ENCODE measurements at regions not wholly inside any gene's neighbourhood (a gene's known extent, or its start where the extent isn't known, plus 50 kb on each side); places are given as distances from the start of the nearest gene placed in this dataset.
"Not testable (repeated sequence)": the region's sequence is repeated elsewhere in the genome, so short reads cannot be mapped to it uniquely, and the experiment has no call there.

DNA sequence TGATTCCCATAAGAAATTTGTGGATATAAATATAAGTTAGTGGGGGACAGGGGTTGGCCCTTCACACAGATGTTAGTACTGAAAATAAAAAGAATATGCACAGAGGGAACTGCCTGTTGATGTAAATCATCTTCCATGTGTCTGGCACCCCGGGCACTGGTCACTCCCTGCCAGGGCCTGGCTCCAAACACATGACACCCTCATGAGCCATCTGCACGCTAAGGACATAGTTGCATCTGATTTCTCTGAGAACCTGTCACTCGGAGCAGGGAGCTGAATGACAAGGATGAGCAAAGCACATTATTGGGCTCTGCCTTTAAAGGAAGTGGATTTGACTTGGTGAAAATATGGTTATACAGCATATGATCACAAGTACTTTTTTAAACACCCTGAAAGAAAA lies 66.2 kb upstream of the TSC22D2 start:
- Mint-ChIP-seq H3K4me1 (ENCODE audit: low read depth) (no peaks in the 10 kb centered on the region), H3K27me3 (ENCODE audit: insufficient read depth) (peaks cover 25% of the 10 kb centered on the region), H3K4me3 (no peak overlapping the region), H3K27ac (no peak overlapping the region), H3K36me3 (ENCODE audit: low read depth) (no peaks in the 10 kb centered on the region), H3K9me3 (no peaks in the 10 kb centered on the region)
- DNase-seq (ENCODE audit: low spot score) = no peak
- intact Hi-C loops (cut with micrococcal nuclease) = no loop called here

GRCh38 chr3:150336363-150336762 lies 71.7 kb upstream of the TSC22D2 start:
- H3K27ac Mint-ChIP-seq; H3K9me3 Mint-ChIP-seq; H3K4me3 Mint-ChIP-seq; intact Hi-C loops (cut with micrococcal nuclease); H3K4me1 Mint-ChIP-seq (ENCODE audit: low read depth); DNase-seq (ENCODE audit: low spot score); H3K36me3 Mint-ChIP-seq (ENCODE audit: low read depth): not testable (repeated sequence)
- H3K27me3 Mint-ChIP-seq (ENCODE audit: insufficient read depth) = peaks cover 23% of the 10 kb centered on the region

DNA sequence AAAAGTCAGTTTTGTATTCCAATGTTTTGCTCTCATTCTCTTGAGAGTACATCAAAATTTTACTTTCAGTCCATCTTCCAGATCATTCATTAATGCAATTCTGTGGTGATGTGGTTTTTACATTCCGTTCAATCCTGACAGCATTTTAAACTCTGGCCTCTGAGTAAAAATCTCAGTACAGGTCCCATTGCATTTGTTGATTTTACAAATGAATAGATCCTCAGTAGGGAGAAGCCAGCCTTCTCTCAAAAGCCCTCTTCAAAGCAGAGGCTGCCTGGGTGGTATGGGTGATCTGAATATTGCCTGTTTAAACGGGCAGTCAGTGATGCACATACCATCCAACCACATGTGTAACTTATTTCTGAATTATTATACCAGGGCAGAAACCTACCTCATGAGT lies 72.5 kb upstream of the TSC22D2 start:
- Mint-ChIP-seq H3K27me3 (ENCODE audit: insufficient read depth) (peaks cover 23% of the 10 kb centered on the region), H3K4me3 (no peak overlapping the region), H3K4me1 (ENCODE audit: low read depth) (no peaks in the 10 kb centered on the region), H3K9me3 (no peaks in the 10 kb centered on the region), H3K36me3 (ENCODE audit: low read depth) (no peaks in the 10 kb centered on the region), H3K27ac (no peak overlapping the region)
- intact Hi-C loops (cut with micrococcal nuclease) = no loop called here
- DNase-seq (ENCODE audit: low spot score) = no peak

GRCh38 chr3:150334974-150335373 lies 73.1 kb upstream of the TSC22D2 start:
- Mint-ChIP-seq H3K27me3 (ENCODE audit: insufficient read depth) (peaks cover 22% of the 10 kb centered on the region), H3K9me3 (no peaks in the 10 kb centered on the region), H3K27ac (no peak overlapping the region), H3K4me1 (ENCODE audit: low read depth) (no peaks in the 10 kb centered on the region), H3K36me3 (ENCODE audit: low read depth) (no peaks in the 10 kb centered on the region), H3K4me3 (no peak overlapping the region)
- intact Hi-C loops (cut with micrococcal nuclease) = no loop called here
- no peak for DNase-seq (ENCODE audit: low spot score)

DNA sequence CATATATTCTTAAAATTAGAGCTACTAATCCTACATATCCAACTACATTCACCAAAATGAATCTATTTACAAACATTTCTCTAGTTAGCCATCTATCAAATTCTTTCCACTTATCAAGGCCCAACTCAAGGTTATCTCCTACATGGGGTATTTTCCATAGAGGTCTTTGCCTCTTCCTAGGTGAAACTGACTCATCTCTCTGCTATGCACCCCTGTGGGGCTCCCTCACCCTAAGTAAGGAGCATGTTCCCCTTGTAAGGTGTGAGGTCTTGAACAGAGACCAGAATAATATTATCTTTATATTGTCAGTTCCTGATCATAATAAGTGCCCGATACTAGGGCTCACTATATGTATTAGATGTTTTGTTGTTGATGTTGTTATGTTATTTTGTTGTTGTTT lies 74.6 kb upstream of the TSC22D2 start:
- Mint-ChIP-seq H3K9me3 (no peaks in the 10 kb centered on the region), H3K27me3 (ENCODE audit: insufficient read depth) (peaks cover 10% of the 10 kb centered on the region), H3K27ac (no peak overlapping the region), H3K36me3 (ENCODE audit: low read depth) (no peaks in the 10 kb centered on the region), H3K4me1 (ENCODE audit: low read depth) (no peaks in the 10 kb centered on the region), H3K4me3 (no peak overlapping the region)
- no peak for DNase-seq (ENCODE audit: low spot score)
- intact Hi-C loops (cut with micrococcal nuclease) = no loop called here

- Mint-ChIP-seq H3K36me3 (ENCODE audit: low read depth) (no peaks in the 10 kb centered on the region), H3K9me3 (no peaks in the 10 kb centered on the region), H3K27ac (no peak overlapping the region), H3K27me3 (ENCODE audit: insufficient read depth) (peaks cover 4% of the 10 kb centered on the region), H3K4me1 (ENCODE audit: low read depth) (no peaks in the 10 kb centered on the region), H3K4me3 (no peak overlapping the region)
- intact Hi-C loops (cut with micrococcal nuclease) = no loop called here
- DNase-seq (ENCODE audit: low spot score) = no peak
Measured at GRCh38 chr3:150331978-150332568, 76.0 kb upstream of the TSC22D2 start.

- intact Hi-C loops (cut with micrococcal nuclease) = no loop called here
- H3K36me3 Mint-ChIP-seq (ENCODE audit: low read depth) = no peaks in the 10 kb centered on the region
Measured at GRCh38 chr3:150330872-150331271, 77.2 kb upstream of the TSC22D2 start.

DNA sequence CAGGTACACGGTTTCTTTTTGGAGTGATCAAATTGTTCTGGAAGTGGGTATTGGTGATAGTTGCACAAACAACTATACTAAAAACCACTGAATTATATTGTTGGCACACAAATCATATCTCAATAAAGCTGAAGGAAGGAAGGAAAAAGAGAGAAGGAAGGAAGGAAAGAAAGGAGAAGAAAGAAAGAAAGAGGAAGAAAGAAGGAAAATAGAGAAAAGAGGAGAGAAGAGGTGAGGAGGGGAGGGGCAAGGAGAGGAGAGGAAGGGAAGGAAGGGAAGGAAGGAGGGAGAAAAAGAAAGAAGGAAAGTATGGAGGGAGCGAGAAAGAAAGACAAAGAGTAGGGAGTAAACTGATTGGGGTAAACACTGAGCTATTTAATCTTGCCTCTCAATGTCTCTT lies 77.9 kb upstream of the TSC22D2 start:
- DNase-seq (ENCODE audit: low spot score) = no peak
- intact Hi-C loops (cut with micrococcal nuclease) = no loop called here
- H3K27ac Mint-ChIP-seq = no peak overlapping the region
- H3K4me1 Mint-ChIP-seq (ENCODE audit: low read depth) = no peaks in the 10 kb centered on the region
- H3K36me3 Mint-ChIP-seq (ENCODE audit: low read depth) = no peaks in the 10 kb centered on the region
- H3K27me3 Mint-ChIP-seq (ENCODE audit: insufficient read depth) = peaks cover 2% of the 10 kb centered on the region
- no peaks in the 10 kb centered on the region for H3K9me3 Mint-ChIP-seq
- H3K4me3 Mint-ChIP-seq = no peak overlapping the region

More at GRCh38 chr3:150330872-150331271, 77.2 kb upstream of the TSC22D2 start:
- Mint-ChIP-seq H3K27me3 (ENCODE audit: insufficient read depth) (peaks cover 2% of the 10 kb centered on the region), H3K9me3 (no peaks in the 10 kb centered on the region), H3K4me3 (no peak overlapping the region), H3K27ac (no peak overlapping the region), H3K4me1 (ENCODE audit: low read depth) (no peaks in the 10 kb centered on the region)
- DNase-seq (ENCODE audit: low spot score) = no peak

GRCh38 chr3:150329408-150329807 lies 78.7 kb upstream of the TSC22D2 start:
- H3K36me3 Mint-ChIP-seq (ENCODE audit: low read depth) = no peaks in the 10 kb centered on the region
- no peak for DNase-seq (ENCODE audit: low spot score)

GRCh38 chr3:150328654-150329040 lies 79.5 kb upstream of the TSC22D2 start:
- H3K4me1 Mint-ChIP-seq (ENCODE audit: low read depth) = no peaks in the 10 kb centered on the region
- H3K36me3 Mint-ChIP-seq (ENCODE audit: low read depth) = no peaks in the 10 kb centered on the region
- intact Hi-C loops (cut with micrococcal nuclease) = no loop called here
- no peaks in the 10 kb centered on the region for H3K9me3 Mint-ChIP-seq
- DNase-seq (ENCODE audit: low spot score) = no peak
- no peak overlapping the region for H3K4me3 Mint-ChIP-seq
- H3K27ac Mint-ChIP-seq = no peak overlapping the region
- H3K27me3 Mint-ChIP-seq (ENCODE audit: insufficient read depth) = peaks cover 2% of the 10 kb centered on the region

More at GRCh38 chr3:150329408-150329807, 78.7 kb upstream of the TSC22D2 start:
- no peaks in the 10 kb centered on the region for H3K9me3 Mint-ChIP-seq
- intact Hi-C loops (cut with micrococcal nuclease) = no loop called here
- H3K4me1 Mint-ChIP-seq (ENCODE audit: low read depth) = no peaks in the 10 kb centered on the region
- H3K27me3 Mint-ChIP-seq (ENCODE audit: insufficient read depth) = peaks cover 2% of the 10 kb centered on the region
- no peak overlapping the region for H3K4me3 Mint-ChIP-seq
- no peak overlapping the region for H3K27ac Mint-ChIP-seq

DNA sequence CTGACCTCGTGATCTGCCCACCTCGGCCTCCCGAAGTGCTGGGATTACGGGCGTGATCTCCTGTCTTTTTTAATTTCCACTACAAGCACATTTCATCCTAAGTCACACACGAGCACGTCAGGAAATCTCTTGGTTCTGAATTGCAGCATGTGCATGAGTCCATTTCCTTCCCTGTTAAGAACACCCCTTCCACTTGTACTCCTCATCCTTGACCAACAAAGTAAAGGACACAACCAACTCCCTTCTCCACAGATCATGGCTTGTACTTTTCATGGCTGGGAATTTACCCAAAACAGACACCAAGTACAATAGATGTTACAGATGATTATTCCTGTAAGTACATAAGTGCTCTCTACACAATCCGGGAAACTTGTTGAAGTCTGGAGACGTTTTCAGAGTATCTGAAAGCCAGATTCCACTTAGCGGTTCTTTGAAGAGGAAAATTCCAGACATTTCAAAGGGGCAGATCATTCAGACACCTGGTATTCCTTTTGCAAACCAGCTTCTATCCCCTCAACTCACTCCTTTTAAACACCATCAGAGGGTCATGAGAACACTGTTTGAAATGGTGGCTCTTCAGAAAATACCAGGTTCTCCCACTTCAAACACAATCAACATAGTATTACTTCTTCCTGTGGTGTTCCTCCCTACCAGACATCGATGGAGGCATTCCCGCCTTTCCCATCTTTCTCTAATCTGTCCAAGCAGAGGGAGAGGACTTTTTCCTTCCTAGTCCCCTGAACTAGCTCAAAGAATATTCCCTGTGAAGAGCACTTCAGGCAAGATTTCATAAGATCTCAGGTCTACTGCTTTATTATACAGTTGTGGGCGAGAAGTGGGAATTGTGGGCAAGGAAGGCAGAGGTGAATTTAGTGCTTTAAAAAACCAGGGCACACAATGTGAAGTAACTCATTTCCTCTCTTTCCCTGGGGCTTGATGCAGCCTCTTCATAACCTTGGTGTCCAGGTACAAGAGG lies 80.1 kb upstream of the TSC22D2 start:
- peaks cover 2% of the 10 kb centered on the region for H3K27me3 Mint-ChIP-seq (ENCODE audit: insufficient read depth)
- no peak overlapping the region for H3K4me3 Mint-ChIP-seq
- no peaks in the 10 kb centered on the region for H3K36me3 Mint-ChIP-seq (ENCODE audit: low read depth)
- no peak for DNase-seq (ENCODE audit: low spot score)
- intact Hi-C loops (cut with micrococcal nuclease) = no loop called here
- no peak overlapping the region for H3K27ac Mint-ChIP-seq
- no peaks in the 10 kb centered on the region for H3K4me1 Mint-ChIP-seq (ENCODE audit: low read depth)
- no peaks in the 10 kb centered on the region for H3K9me3 Mint-ChIP-seq

DNA sequence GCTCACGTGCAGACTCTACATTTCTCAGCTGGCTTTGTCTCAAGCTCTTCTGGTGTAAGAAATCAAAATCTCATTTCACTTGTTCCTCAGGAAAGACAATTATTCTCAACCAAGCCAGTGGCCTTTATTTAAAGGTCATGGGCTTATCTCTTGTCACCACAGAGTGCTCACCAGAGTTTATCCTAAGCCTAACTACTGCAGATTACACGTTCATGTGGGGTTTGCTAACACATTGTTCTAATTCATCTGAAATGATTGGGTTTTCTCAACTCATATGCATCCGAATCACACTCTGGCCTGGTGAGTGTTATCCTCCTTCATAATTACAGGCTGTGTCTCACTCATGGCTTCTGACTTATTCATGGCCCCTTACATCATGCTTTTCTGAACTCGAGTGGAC lies 83.3 kb upstream of the TSC22D2 start:
- Mint-ChIP-seq H3K4me3 (no peak overlapping the region), H3K9me3 (no peaks in the 10 kb centered on the region), H3K36me3 (ENCODE audit: low read depth) (no peaks in the 10 kb centered on the region), H3K27ac (no peak overlapping the region), H3K27me3 (ENCODE audit: insufficient read depth) (peaks cover 2% of the 10 kb centered on the region), H3K4me1 (ENCODE audit: low read depth) (no peaks in the 10 kb centered on the region)
- DNase-seq (ENCODE audit: low spot score) = no peak
- intact Hi-C loops (cut with micrococcal nuclease) = no loop called here

DNA sequence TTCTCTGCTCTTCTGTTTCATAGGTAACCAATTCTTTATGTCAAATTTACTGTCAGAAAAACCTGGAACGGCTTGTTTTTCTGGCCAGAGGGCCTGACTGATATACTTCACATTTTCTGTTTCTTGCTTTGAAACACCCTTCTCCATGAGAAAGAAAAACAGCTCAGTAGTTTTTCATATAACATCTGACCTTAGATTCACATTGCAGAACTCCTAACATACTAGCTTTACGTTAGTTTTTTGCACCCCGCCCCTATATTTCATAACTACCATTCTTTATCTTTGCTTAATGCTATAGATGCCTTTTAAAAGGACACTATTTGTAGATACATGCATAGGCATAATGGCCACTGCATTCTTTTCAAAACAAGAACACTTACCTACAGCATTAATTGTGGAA lies 83.9 kb upstream of the TSC22D2 start:
- Mint-ChIP-seq H3K9me3 (no peaks in the 10 kb centered on the region), H3K27ac (no peak overlapping the region), H3K27me3 (ENCODE audit: insufficient read depth) (peaks cover 2% of the 10 kb centered on the region), H3K36me3 (ENCODE audit: low read depth) (no peaks in the 10 kb centered on the region), H3K4me3 (no peak overlapping the region), H3K4me1 (ENCODE audit: low read depth) (no peaks in the 10 kb centered on the region)
- intact Hi-C loops (cut with micrococcal nuclease) = no loop called here
- DNase-seq (ENCODE audit: low spot score) = no peak
